ENCODE measurements at regions not wholly inside any gene's neighbourhood (a gene's known extent, or its start where the extent isn't known, plus 50 kb on each side); places are given as distances from the start of the nearest gene placed in this dataset.

GRCh38 chr10:90041585-90041984 is 340.2 kb downstream of the KIF20B start:
- no peaks in the 10 kb centered on the region for H3K36me3 ChIP-seq (ENCODE audit: control insufficient read depth, insufficient read depth, low read length)
- H3K4me3 ChIP-seq (ENCODE audit: insufficient read depth, low read depth, low read length, poor library complexity, severe bottlenecking), result no peak overlapping the region

GRCh38 chr10:90042075-90042474 is 340.7 kb downstream of the KIF20B start:
- Histone ChIP-seq H3K27ac (ENCODE audit: insufficient read depth, low read length, poor library complexity, severe bottlenecking) (no peak overlapping the region), H3K27me3 (replicated peaks; ENCODE audit: control insufficient read depth, insufficient read depth, low read length, poor library complexity, severe bottlenecking) (no peaks in the 10 kb centered on the region), H3K4me1 (ENCODE audit: control insufficient read depth, insufficient read depth, low read length, poor library complexity, severe bottlenecking) (no peaks in the 10 kb centered on the region), H3K36me3 (ENCODE audit: control insufficient read depth, insufficient read depth, low read length) (no peaks in the 10 kb centered on the region), H3K9me3 (ENCODE audit: control insufficient read depth, low read length) (no peaks in the 10 kb centered on the region), H3K4me3 (ENCODE audit: insufficient read depth, low read depth, low read length, poor library complexity, severe bottlenecking) (no peak overlapping the region)
- DNase-seq, result no peak

More at GRCh38 chr10:90041585-90041984, 340.2 kb downstream of the KIF20B start:
- DNase-seq, result no peak
- no peak overlapping the region for H3K27ac ChIP-seq (ENCODE audit: insufficient read depth, low read length, poor library complexity, severe bottlenecking)
- no peaks in the 10 kb centered on the region for H3K9me3 ChIP-seq (ENCODE audit: control insufficient read depth, low read length)
- no peaks in the 10 kb centered on the region for H3K4me1 ChIP-seq (ENCODE audit: control insufficient read depth, insufficient read depth, low read length, poor library complexity, severe bottlenecking)
- no peaks in the 10 kb centered on the region for H3K27me3 ChIP-seq (replicated peaks; ENCODE audit: control insufficient read depth, insufficient read depth, low read length, poor library complexity, severe bottlenecking)

GRCh38 chr10:90047243-90047729 is 345.9 kb downstream of the KIF20B start:
- H3K27ac ChIP-seq (ENCODE audit: insufficient read depth, low read length, poor library complexity, severe bottlenecking), result no peak overlapping the region
- no peaks in the 10 kb centered on the region for H3K4me1 ChIP-seq (ENCODE audit: control insufficient read depth, insufficient read depth, low read length, poor library complexity, severe bottlenecking)
- H3K36me3 ChIP-seq (ENCODE audit: control insufficient read depth, insufficient read depth, low read length), result no peaks in the 10 kb centered on the region
- H3K9me3 ChIP-seq (ENCODE audit: control insufficient read depth, low read length), result no peaks in the 10 kb centered on the region
- no peak overlapping the region for H3K4me3 ChIP-seq (ENCODE audit: insufficient read depth, low read depth, low read length, poor library complexity, severe bottlenecking)
- no peaks in the 10 kb centered on the region for H3K27me3 ChIP-seq (replicated peaks; ENCODE audit: control insufficient read depth, insufficient read depth, low read length, poor library complexity, severe bottlenecking)
- DNase-seq, result no peak

GRCh38 chr10:90051053-90051452 is 349.7 kb downstream of the KIF20B start:
- Histone ChIP-seq H3K36me3 (ENCODE audit: control insufficient read depth, insufficient read depth, low read length) (no peaks in the 10 kb centered on the region), H3K4me1 (ENCODE audit: control insufficient read depth, insufficient read depth, low read length, poor library complexity, severe bottlenecking) (no peaks in the 10 kb centered on the region), H3K27me3 (replicated peaks; ENCODE audit: control insufficient read depth, insufficient read depth, low read length, poor library complexity, severe bottlenecking) (no peaks in the 10 kb centered on the region), H3K4me3 (ENCODE audit: insufficient read depth, low read depth, low read length, poor library complexity, severe bottlenecking) (no peak overlapping the region), H3K27ac (ENCODE audit: insufficient read depth, low read length, poor library complexity, severe bottlenecking) (no peak overlapping the region), H3K9me3 (ENCODE audit: control insufficient read depth, low read length) (no peaks in the 10 kb centered on the region)
- DNase-seq, result no peak

- Histone ChIP-seq H3K36me3 (ENCODE audit: control insufficient read depth, insufficient read depth, low read length) (no peaks in the 10 kb centered on the region), H3K4me3 (ENCODE audit: insufficient read depth, low read depth, low read length, poor library complexity, severe bottlenecking) (no peak overlapping the region), H3K9me3 (ENCODE audit: control insufficient read depth, low read length) (no peaks in the 10 kb centered on the region), H3K27ac (ENCODE audit: insufficient read depth, low read length, poor library complexity, severe bottlenecking) (no peak overlapping the region), H3K4me1 (ENCODE audit: control insufficient read depth, insufficient read depth, low read length, poor library complexity, severe bottlenecking) (no peaks in the 10 kb centered on the region), H3K27me3 (replicated peaks; ENCODE audit: control insufficient read depth, insufficient read depth, low read length, poor library complexity, severe bottlenecking) (no peaks in the 10 kb centered on the region)
- DNase-seq, result no peak
These were observed 350.1 kb downstream of the KIF20B start for GRCh38 chr10:90051474-90051873.

- H3K4me1 ChIP-seq (ENCODE audit: control insufficient read depth, insufficient read depth, low read length, poor library complexity, severe bottlenecking), result no peaks in the 10 kb centered on the region
- no peaks in the 10 kb centered on the region for H3K36me3 ChIP-seq (ENCODE audit: control insufficient read depth, insufficient read depth, low read length)
- H3K4me3 ChIP-seq (ENCODE audit: insufficient read depth, low read depth, low read length, poor library complexity, severe bottlenecking), result no peak overlapping the region
- no peak for DNase-seq
- H3K27ac ChIP-seq (ENCODE audit: insufficient read depth, low read length, poor library complexity, severe bottlenecking), result no peak overlapping the region
- H3K27me3 ChIP-seq (replicated peaks; ENCODE audit: control insufficient read depth, insufficient read depth, low read length, poor library complexity, severe bottlenecking), result no peaks in the 10 kb centered on the region
- no peaks in the 10 kb centered on the region for H3K9me3 ChIP-seq (ENCODE audit: control insufficient read depth, low read length)
These were observed 361.4 kb downstream of the KIF20B start for GRCh38 chr10:90062786-90063185.

GRCh38 chr10:90064295-90064694 is 362.9 kb downstream of the KIF20B start:
- no peak for DNase-seq
- no peaks in the 10 kb centered on the region for H3K27me3 ChIP-seq (replicated peaks; ENCODE audit: control insufficient read depth, insufficient read depth, low read length, poor library complexity, severe bottlenecking)
- no peaks in the 10 kb centered on the region for H3K36me3 ChIP-seq (ENCODE audit: control insufficient read depth, insufficient read depth, low read length)

GRCh38 chr10:90066435-90066834 is 365.0 kb downstream of the KIF20B start:
- Histone ChIP-seq H3K27ac (ENCODE audit: insufficient read depth, low read length, poor library complexity, severe bottlenecking) (no peak overlapping the region), H3K9me3 (ENCODE audit: control insufficient read depth, low read length) (no peaks in the 10 kb centered on the region), H3K4me3 (ENCODE audit: insufficient read depth, low read depth, low read length, poor library complexity, severe bottlenecking) (no peak overlapping the region), H3K4me1 (ENCODE audit: control insufficient read depth, insufficient read depth, low read length, poor library complexity, severe bottlenecking) (no peaks in the 10 kb centered on the region), H3K36me3 (ENCODE audit: control insufficient read depth, insufficient read depth, low read length) (no peaks in the 10 kb centered on the region), H3K27me3 (replicated peaks; ENCODE audit: control insufficient read depth, insufficient read depth, low read length, poor library complexity, severe bottlenecking) (no peaks in the 10 kb centered on the region)
- no peak for DNase-seq

More at GRCh38 chr10:90064295-90064694, 362.9 kb downstream of the KIF20B start:
- Histone ChIP-seq H3K4me3 (ENCODE audit: insufficient read depth, low read depth, low read length, poor library complexity, severe bottlenecking) (no peak overlapping the region), H3K9me3 (ENCODE audit: control insufficient read depth, low read length) (no peaks in the 10 kb centered on the region), H3K27ac (ENCODE audit: insufficient read depth, low read length, poor library complexity, severe bottlenecking) (no peak overlapping the region), H3K4me1 (ENCODE audit: control insufficient read depth, insufficient read depth, low read length, poor library complexity, severe bottlenecking) (no peaks in the 10 kb centered on the region)

- H3K27me3 ChIP-seq (replicated peaks; ENCODE audit: control insufficient read depth, insufficient read depth, low read length, poor library complexity, severe bottlenecking), result no peaks in the 10 kb centered on the region
- no peak overlapping the region for H3K27ac ChIP-seq (ENCODE audit: insufficient read depth, low read length, poor library complexity, severe bottlenecking)
These were observed 374.6 kb downstream of the KIF20B start for GRCh38 chr10:90075995-90076394.

GRCh38 chr10:90079819-90080218 is 378.4 kb downstream of the KIF20B start:
- H3K9me3 ChIP-seq (ENCODE audit: control insufficient read depth, low read length), result no peaks in the 10 kb centered on the region
- no peak overlapping the region for H3K27ac ChIP-seq (ENCODE audit: insufficient read depth, low read length, poor library complexity, severe bottlenecking)
- no peak overlapping the region for H3K4me3 ChIP-seq (ENCODE audit: insufficient read depth, low read depth, low read length, poor library complexity, severe bottlenecking)
- no peaks in the 10 kb centered on the region for H3K36me3 ChIP-seq (ENCODE audit: control insufficient read depth, insufficient read depth, low read length)
- DNase-seq, result no peak
- no peaks in the 10 kb centered on the region for H3K4me1 ChIP-seq (ENCODE audit: control insufficient read depth, insufficient read depth, low read length, poor library complexity, severe bottlenecking)
- H3K27me3 ChIP-seq (replicated peaks; ENCODE audit: control insufficient read depth, insufficient read depth, low read length, poor library complexity, severe bottlenecking), result no peaks in the 10 kb centered on the region

More at GRCh38 chr10:90075995-90076394, 374.6 kb downstream of the KIF20B start:
- H3K4me3 ChIP-seq (ENCODE audit: insufficient read depth, low read depth, low read length, poor library complexity, severe bottlenecking), result no peak overlapping the region
- no peaks in the 10 kb centered on the region for H3K4me1 ChIP-seq (ENCODE audit: control insufficient read depth, insufficient read depth, low read length, poor library complexity, severe bottlenecking)
- H3K9me3 ChIP-seq (ENCODE audit: control insufficient read depth, low read length), result no peaks in the 10 kb centered on the region
- no peaks in the 10 kb centered on the region for H3K36me3 ChIP-seq (ENCODE audit: control insufficient read depth, insufficient read depth, low read length)
- no peak for DNase-seq

All from effector memory CD4-positive, alpha-beta T cell (primary cell).